SK-N-SH (cell line): ENCODE measurements at regions not wholly inside any gene's neighbourhood (a gene's known extent, or its start where the extent isn't known, plus 50 kb on each side); places are given as distances from the start of the nearest gene placed in this dataset.

Experiments
- CTCF ChIA-PET: fragments of 300-600, 350-600 bp; formaldehyde crosslinking; extraction: SDS; loops from one replicate; lab custom pipeline; 2021; lab: Yijun Ruan, JAX
- POLR2A ChIA-PET: fragments of 350-600 bp; sonication (Branson Sonifier 250); formaldehyde crosslinking; extraction: SDS; loops from one replicate; lab custom pipeline; 2020; ENCODE audit warnings: antibody characterized with exemption, inconsistent platforms; lab: Yijun Ruan, JAX
- DNase-seq: peaks from one replicate; pipeline ENCODE4 v3.0.0; 2012
- H2AFZ ChIP-seq: fragments of 200-600 bp; sonication (generic); 2 replicates; pipeline ENCODE4 v1.8.1; 2016; ENCODE audit warnings: antibody characterized with exemption, mild to moderate bottlenecking, low read depth
- H3F3A ChIP-seq: fragments of 200-600 bp; sonication (generic); replicated peaks from 2 replicates; pipeline ENCODE3; 2016; ENCODE audit warnings: antibody characterized with exemption, mild to moderate bottlenecking; ENCODE audit not compliant: insufficient read depth
- H3K27ac ChIP-seq, 2 experiments: fragments of 200-500 bp in 1 of 2; fragments of 200-600 bp in 1 of 2; sonication (Bioruptor generic) in 1 of 2; sonication (generic), shearing (Covaris generic) in 1 of 2; 2 replicates each; pipeline versions ENCODE4 v1.5.1 to v1.6.1; 2014 to 2016; ENCODE audit warnings: low read depth in 2 of 2, inconsistent platforms in 1 of 2, low read length in 1 of 2, mild to moderate bottlenecking in 1 of 2, mixed read lengths in 1 of 2
- H3K27me3 ChIP-seq: fragments of 200-600 bp; sonication (generic), shearing (Covaris generic); 2 replicates; pipeline ENCODE4 v1.6.1; 2016; ENCODE audit warnings: mixed run types; ENCODE audit not compliant: insufficient read depth
- H3K36me3 ChIP-seq, 2 experiments: fragments of 200-500 bp in 1 of 2; fragments of 200-600 bp in 1 of 2; sonication (Bioruptor generic) in 1 of 2; sonication (generic) in 1 of 2; replicated peaks in 1 of 2; 2 replicates each; pipeline versions ENCODE3 to v1.5.1; 2014 to 2016; ENCODE audit warnings: low read length in 1 of 2, mild to moderate bottlenecking in 1 of 2; ENCODE audit not compliant: insufficient read depth in 2 of 2, control insufficient read depth in 1 of 2
- H3K4me1 ChIP-seq, 2 experiments: fragments of 200-500 bp in 1 of 2; fragments of 200-600 bp in 1 of 2; sonication (Bioruptor generic) in 1 of 2; sonication (generic), shearing (Covaris generic) in 1 of 2; 2 replicates each; pipeline versions ENCODE4 v1.5.1 to v1.6.1; 2014 to 2016; ENCODE audit warnings: low read depth in 1 of 2, low read length in 1 of 2, mixed run types in 1 of 2; ENCODE audit not compliant: insufficient read depth in 2 of 2, control insufficient read depth in 1 of 2
- H3K4me2 ChIP-seq: fragments of 200-600 bp; sonication (generic), shearing (Covaris generic); 2 replicates; pipeline ENCODE4 v1.6.1; 2017; ENCODE audit warnings: mixed run types
- H3K4me3 ChIP-seq, 2 experiments: fragments of 200-500 bp in 1 of 2; fragments of 200-600 bp in 1 of 2; sonication (Bioruptor generic) in 1 of 2; sonication (generic), shearing (Covaris generic) in 1 of 2; 2 replicates each; pipeline versions ENCODE4 v1.5.1 to v1.8.1; 2014 to 2016; ENCODE audit warnings: low read depth in 2 of 2, inconsistent platforms in 1 of 2, low read length in 1 of 2, mild to moderate bottlenecking in 1 of 2, mixed read lengths in 1 of 2, moderate library complexity in 1 of 2
- H3K79me2 ChIP-seq: fragments of 200-600 bp; sonication (generic); 2 replicates; pipeline ENCODE4 v1.8.1; 2017; ENCODE audit warnings: mild to moderate bottlenecking; ENCODE audit not compliant: insufficient read depth
- H3K9ac ChIP-seq: fragments of 200-600 bp; sonication (generic); 2 replicates; pipeline ENCODE4 v1.6.1; 2017; ENCODE audit warnings: mixed run types
- H3K9me2 ChIP-seq: fragments of 200-600 bp; sonication (generic); 2 replicates; pipeline ENCODE4 v1.6.1; 2017; ENCODE audit warnings: mixed run types
- H3K9me3 ChIP-seq: fragments of 200-600 bp; sonication (generic); 2 replicates; pipeline ENCODE4 v1.6.1; 2017; ENCODE audit warnings: mixed run types, mild to moderate bottlenecking, moderate library complexity
- H4K20me1 ChIP-seq: fragments of 200-600 bp; sonication (generic); 2 replicates; pipeline ENCODE4 v1.6.1; 2017; ENCODE audit warnings: mild to moderate bottlenecking, mixed run types; ENCODE audit not compliant: insufficient read depth
- EP300 ChIP-seq, 2 experiments: IDR thresholded peaks; 2 replicates each; pipeline versions ENCODE4 v1.4.0 to v1.6.1; 2012; ENCODE audit warnings: borderline replicate concordance in 1 of 2, low read depth in 1 of 2, low read length in 1 of 2
- EZH2phosphoT487 ChIP-seq: fragments of 200-600 bp; sonication (generic); IDR thresholded peaks from 2 replicates; pipeline ENCODE4 v1.6.1; 2017; ENCODE audit warnings: low read depth, mixed run types, mild to moderate bottlenecking, antibody characterized with exemption, moderate library complexity, borderline replicate concordance
- FOSL2 ChIP-seq: IDR thresholded peaks from 2 replicates; pipeline ENCODE4 v1.4.0; 2012; ENCODE audit warnings: low read depth, mild to moderate bottlenecking, moderate library complexity, borderline replicate concordance
- FOXJ3 ChIP-seq: sonication (generic); formaldehyde crosslinking; IDR thresholded peaks from 2 replicates; pipeline ENCODE4 v1.5.1; 2020; ENCODE audit warnings: mild to moderate bottlenecking, missing genetic modification reagents
- GABPA ChIP-seq: IDR thresholded peaks from 2 replicates; pipeline ENCODE4 v1.4.0; 2012; ENCODE audit warnings: low read depth, mild to moderate bottlenecking
- GATA2 ChIP-seq: sonication (generic); formaldehyde crosslinking; IDR thresholded peaks from 2 replicates; pipeline ENCODE4 v1.5.0; 2020; ENCODE audit warnings: mild to moderate bottlenecking, missing genetic modification reagents
- IRF3 ChIP-seq: fragments of 150-350 bp; IDR thresholded peaks from 2 replicates; pipeline ENCODE4 v1.6.1; 2016; ENCODE audit warnings: mild to moderate bottlenecking, low read depth, low read length
- MEF2A ChIP-seq: IDR thresholded peaks from 2 replicates; pipeline ENCODE4 v1.4.0; 2012; ENCODE audit warnings: low read depth, borderline replicate concordance
- MXI1 ChIP-seq: IDR thresholded peaks from 2 replicates; pipeline ENCODE4 v1.6.1; 2012; ENCODE audit warnings: mild to moderate bottlenecking, low read depth, low read length, improper control_type of control experiment
- NFIC ChIP-seq: IDR thresholded peaks from 2 replicates; pipeline ENCODE4 v1.4.0; 2012; ENCODE audit warnings: borderline replicate concordance
- POLR2AphosphoS5 ChIP-seq: IDR thresholded peaks from 2 replicates; pipeline ENCODE4 v1.6.1; 2012; ENCODE audit warnings: low read depth, low read length
- RCOR1 ChIP-seq: fragments of 150-350 bp; IDR thresholded peaks from 2 replicates; pipeline ENCODE4 v1.6.1; 2017; ENCODE audit warnings: antibody characterized with exemption, low read length
- REST ChIP-seq: IDR thresholded peaks from 2 replicates; pipeline ENCODE4 v1.6.1; 2012; ENCODE audit warnings: mild to moderate bottlenecking, low read depth, low read length, moderate library complexity
- RFX5 ChIP-seq: IDR thresholded peaks from 2 replicates; pipeline ENCODE4 v1.6.1; 2012; ENCODE audit warnings: mild to moderate bottlenecking, improper control_type of control experiment, low read length
- RXRA ChIP-seq: IDR thresholded peaks from 2 replicates; pipeline ENCODE4 v1.4.0; 2012; ENCODE audit warnings: low read depth, mild to moderate bottlenecking, borderline replicate concordance
- SMC3 ChIP-seq: IDR thresholded peaks from 2 replicates; pipeline ENCODE4 v1.6.1; 2012; ENCODE audit warnings: low read depth, low read length, improper control_type of control experiment
- TCF12 ChIP-seq: IDR thresholded peaks from 2 replicates; pipeline ENCODE4 v1.4.0; 2012
- YY1 ChIP-seq: IDR thresholded peaks from 2 replicates; pipeline ENCODE4 v1.4.0; 2012; ENCODE audit warnings: low read depth, mild to moderate bottlenecking
- WGBS: methylation state at CpG from one replicate; pipeline ENCODE4 v1.1.6; 2017; ENCODE audit warnings: low lambda C conversion rate; 5-methylcytosine and 5-hydroxymethylcytosine counted together
- TF ChIP-seq, protein P1 (sequence below): IDR thresholded peaks from 2 replicates; pipeline ENCODE4 v1.4.0; 2012; ENCODE audit warnings: low read depth, borderline replicate concordance

- ChIA-PET POLR2A (no interaction called here), CTCF (no interaction called here)
- 55% methylated on average over 1 of the region's 1 CpG for WGBS
- TF ChIP-seq, protein P1, sequence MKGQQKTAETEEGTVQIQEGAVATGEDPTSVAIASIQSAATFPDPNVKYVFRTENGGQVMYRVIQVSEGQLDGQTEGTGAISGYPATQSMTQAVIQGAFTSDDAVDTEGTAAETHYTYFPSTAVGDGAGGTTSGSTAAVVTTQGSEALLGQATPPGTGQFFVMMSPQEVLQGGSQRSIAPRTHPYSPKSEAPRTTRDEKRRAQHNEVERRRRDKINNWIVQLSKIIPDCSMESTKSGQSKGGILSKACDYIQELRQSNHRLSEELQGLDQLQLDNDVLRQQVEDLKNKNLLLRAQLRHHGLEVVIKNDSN: no peak
- TF ChIP-seq RFX5 (no peak), NFIC (no peak), EZH2phosphoT487 (no peak), SMC3 (no peak), EP300 (IDR thresholded peaks at IDR 0.05; ENCODE audit: borderline replicate concordance in 1 of 2, low read depth in 1 of 2, low read length in 1 of 2) (no peak), REST (no peak)
- Histone ChIP-seq H3K9me2 (no peaks in the 10 kb centered on the region), H3K36me3 (no peaks in the 10 kb centered on the region), H3K4me3 (no peak overlapping the region), H4K20me1 (no peaks in the 10 kb centered on the region), H3K9ac (no peak overlapping the region), H3K4me1 (no peaks in the 10 kb centered on the region), H3K79me2 (no peaks in the 10 kb centered on the region), H3K27me3 (no peaks in the 10 kb centered on the region), H3K27ac (no peak overlapping the region), H3F3A (no peaks in the 10 kb centered on the region), H3K4me2 (no peak overlapping the region), H3K9me3 (no peaks in the 10 kb centered on the region), H2AFZ (no peak overlapping the region)
- no peak for DNase-seq
These were observed 53.4 kb upstream of the GCM1 start for GRCh38 chr6:53202052-53202451.

DNA sequence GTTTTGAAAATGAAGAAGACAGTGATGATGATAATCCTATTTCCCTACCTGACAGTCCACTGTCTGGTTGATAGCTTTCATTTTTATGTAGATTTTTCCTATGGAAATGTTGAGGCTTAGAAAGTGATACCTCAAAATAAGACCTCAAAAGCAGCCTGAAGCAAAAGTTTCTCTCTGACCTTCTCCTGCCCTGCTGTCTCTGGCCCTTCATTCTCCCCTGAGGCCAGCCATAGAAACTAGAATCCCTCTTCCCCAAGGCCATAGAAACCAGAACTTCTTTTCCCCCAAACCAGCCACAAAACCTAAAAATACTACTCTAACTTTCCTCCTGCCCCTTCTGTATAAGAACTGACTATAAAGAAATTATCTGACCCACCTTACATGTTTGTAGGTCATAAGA is 52.6 kb upstream of the GCM1 start:
- Histone ChIP-seq H3K4me1 (no peaks in the 10 kb centered on the region), H3K4me3 (no peak overlapping the region), H4K20me1 (no peaks in the 10 kb centered on the region), H2AFZ (no peak overlapping the region), H3K36me3 (no peaks in the 10 kb centered on the region), H3F3A (no peaks in the 10 kb centered on the region), H3K27ac (no peak overlapping the region), H3K9ac (no peak overlapping the region), H3K79me2 (no peaks in the 10 kb centered on the region), H3K9me2 (no peaks in the 10 kb centered on the region), H3K4me2 (no peak overlapping the region), H3K9me3 (no peaks in the 10 kb centered on the region), H3K27me3 (no peaks in the 10 kb centered on the region)
- no peak for DNase-seq
- CTCF ChIA-PET: no interaction called here
- no peak for TF ChIP-seq GABPA
- TF ChIP-seq FOXJ3 (CRISPR knock-in tag): no peak
- no peak for TF ChIP-seq MXI1
- TF ChIP-seq RCOR1: no peak
- no peak for TF ChIP-seq TCF12
- no peak for TF ChIP-seq NFIC
- TF ChIP-seq IRF3: no peak
- TF ChIP-seq MEF2A: no peak
- TF ChIP-seq FOSL2: no peak
- TF ChIP-seq YY1: no peak
- TF ChIP-seq EZH2phosphoT487: no peak
- TF ChIP-seq EP300 (IDR thresholded peaks at IDR 0.05; ENCODE audit: borderline replicate concordance in 1 of 2, low read depth in 1 of 2, low read length in 1 of 2): no peak
- no peak for TF ChIP-seq REST
- TF ChIP-seq GATA2 (CRISPR knock-in tag): no peak
- TF ChIP-seq POLR2AphosphoS5: no peak
- TF ChIP-seq RXRA: no peak
- POLR2A ChIA-PET: no interaction called here
